RWPE2 (cell line): ENCODE measurements at regions not wholly inside any gene's neighbourhood (a gene's known extent, or its start where the extent isn't known, plus 50 kb on each side); places are given as distances from the start of the nearest gene placed in this dataset.

Experiments
- ATAC-seq: fragments of 200-7000 bp; cut with Tn5 transposase; 3 replicates; pipeline ENCODE4 v1.9.1; 2021; ENCODE audit warnings: low read depth
- DNase-seq: peaks from one replicate; pipeline ENCODE4 v3.0.0-alpha.2; 2020; ENCODE audit warnings: low spot score
- H3K27ac ChIP-seq: fragments of 450-650 bp; 2 replicates; pipeline ENCODE4 v1.5.1; 2017; ENCODE audit warnings: mild to moderate bottlenecking; ENCODE audit not compliant: poor library complexity, severe bottlenecking
- H3K27me3 ChIP-seq: fragments of 250-450 bp; sonication (Bioruptor Pico); 2 replicates; pipeline ENCODE4 v1.5.1; 2021; ENCODE audit warnings: mild to moderate bottlenecking, moderate library complexity; ENCODE audit not compliant: insufficient read depth, poor library complexity, severe bottlenecking
- H3K36me3 ChIP-seq: fragments of 250-450 bp; sonication (Bioruptor Pico); 2 replicates; pipeline ENCODE4 v1.5.1; 2020; ENCODE audit warnings: low read depth, mild to moderate bottlenecking, moderate library complexity
- H3K4me1 ChIP-seq: fragments of 250-450 bp; sonication (Bioruptor Pico); 2 replicates; pipeline ENCODE4 v1.5.1; 2021; ENCODE audit warnings: mild to moderate bottlenecking, moderate library complexity; ENCODE audit not compliant: insufficient read depth, poor library complexity, severe bottlenecking
- H3K4me3 ChIP-seq: fragments of 250-450 bp; sonication (Bioruptor Pico); 2 replicates; pipeline ENCODE4 v1.5.1; 2021; ENCODE audit warnings: mild to moderate bottlenecking, moderate library complexity; ENCODE audit not compliant: severe bottlenecking
- H3K9me3 ChIP-seq: fragments of 250-450 bp; sonication (Bioruptor Pico); 2 replicates; pipeline ENCODE4 v1.5.1; 2021; ENCODE audit warnings: mild to moderate bottlenecking, moderate library complexity; ENCODE audit not compliant: severe bottlenecking
- TF ChIP-seq, protein P1 (sequence below): fragments of 450-650 bp; IDR thresholded peaks from one replicate; pipeline ENCODE4 v1.5.1; 2017; ENCODE audit warnings: mild to moderate bottlenecking, moderate library complexity; ENCODE audit not compliant: poor library complexity, severe bottlenecking

DNA sequence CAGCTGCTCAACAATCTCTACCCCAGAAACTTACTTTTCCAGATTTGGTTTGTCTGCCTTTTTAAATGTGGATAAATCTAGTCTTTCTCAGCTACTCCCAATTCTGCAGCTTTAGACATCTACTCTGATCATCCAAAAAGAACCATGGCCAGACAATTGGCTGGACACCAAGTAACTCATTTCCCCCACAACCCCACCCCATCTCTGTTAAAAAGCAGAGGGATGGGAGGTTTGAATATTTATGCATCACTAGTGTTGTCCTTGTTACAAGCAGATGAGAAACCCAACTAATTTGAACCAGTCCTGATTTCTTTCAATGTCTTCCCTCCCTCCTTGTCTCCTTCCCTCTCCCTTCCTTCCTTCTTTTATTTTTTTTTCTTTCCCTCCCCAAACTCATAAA is 391.9 kb downstream of the GALC start:
- ATAC-seq (no peak), DNase-seq (no peak)
- Histone ChIP-seq H3K4me1 (no peaks in the 10 kb centered on the region), H3K27ac (no peak overlapping the region), H3K27me3 (no peaks in the 10 kb centered on the region), H3K4me3 (no peak overlapping the region), H3K36me3 (no peaks in the 10 kb centered on the region), H3K9me3 (peaks cover 5% of the 10 kb centered on the region)
- TF ChIP-seq, protein P1, sequence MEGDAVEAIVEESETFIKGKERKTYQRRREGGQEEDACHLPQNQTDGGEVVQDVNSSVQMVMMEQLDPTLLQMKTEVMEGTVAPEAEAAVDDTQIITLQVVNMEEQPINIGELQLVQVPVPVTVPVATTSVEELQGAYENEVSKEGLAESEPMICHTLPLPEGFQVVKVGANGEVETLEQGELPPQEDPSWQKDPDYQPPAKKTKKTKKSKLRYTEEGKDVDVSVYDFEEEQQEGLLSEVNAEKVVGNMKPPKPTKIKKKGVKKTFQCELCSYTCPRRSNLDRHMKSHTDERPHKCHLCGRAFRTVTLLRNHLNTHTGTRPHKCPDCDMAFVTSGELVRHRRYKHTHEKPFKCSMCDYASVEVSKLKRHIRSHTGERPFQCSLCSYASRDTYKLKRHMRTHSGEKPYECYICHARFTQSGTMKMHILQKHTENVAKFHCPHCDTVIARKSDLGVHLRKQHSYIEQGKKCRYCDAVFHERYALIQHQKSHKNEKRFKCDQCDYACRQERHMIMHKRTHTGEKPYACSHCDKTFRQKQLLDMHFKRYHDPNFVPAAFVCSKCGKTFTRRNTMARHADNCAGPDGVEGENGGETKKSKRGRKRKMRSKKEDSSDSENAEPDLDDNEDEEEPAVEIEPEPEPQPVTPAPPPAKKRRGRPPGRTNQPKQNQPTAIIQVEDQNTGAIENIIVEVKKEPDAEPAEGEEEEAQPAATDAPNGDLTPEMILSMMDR = no peak

DNA sequence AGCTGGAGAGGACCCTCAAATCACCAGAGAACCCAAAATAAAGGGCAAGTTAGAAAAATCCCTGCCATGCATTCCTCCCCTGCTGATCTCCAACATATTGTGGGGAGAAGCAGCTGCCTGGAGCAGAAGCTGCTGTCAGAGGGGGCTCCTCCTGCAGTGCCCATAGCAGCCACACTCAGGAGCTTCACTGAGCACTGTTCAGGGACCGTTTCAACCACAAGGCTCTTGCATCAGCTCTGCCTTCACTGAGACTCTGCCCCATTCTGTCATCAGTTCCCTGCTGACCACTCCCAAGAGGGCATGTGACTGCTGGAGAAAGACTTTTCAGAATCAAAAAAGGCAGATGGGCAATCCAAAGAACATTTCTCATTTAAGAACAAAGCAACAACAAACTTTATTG is 392.7 kb downstream of the GALC start:
- H3K9me3 ChIP-seq = peaks cover 5% of the 10 kb centered on the region
- no peak overlapping the region for H3K4me3 ChIP-seq
- no peaks in the 10 kb centered on the region for H3K27me3 ChIP-seq
- DNase-seq (no peak), ATAC-seq (0 out of 3 replicates have a peak, but pooled peaks have one; percentile 19)
- no peaks in the 10 kb centered on the region for H3K4me1 ChIP-seq
- no peak overlapping the region for H3K27ac ChIP-seq
- H3K36me3 ChIP-seq = no peaks in the 10 kb centered on the region
- TF ChIP-seq, protein P1 = no peak

DNA sequence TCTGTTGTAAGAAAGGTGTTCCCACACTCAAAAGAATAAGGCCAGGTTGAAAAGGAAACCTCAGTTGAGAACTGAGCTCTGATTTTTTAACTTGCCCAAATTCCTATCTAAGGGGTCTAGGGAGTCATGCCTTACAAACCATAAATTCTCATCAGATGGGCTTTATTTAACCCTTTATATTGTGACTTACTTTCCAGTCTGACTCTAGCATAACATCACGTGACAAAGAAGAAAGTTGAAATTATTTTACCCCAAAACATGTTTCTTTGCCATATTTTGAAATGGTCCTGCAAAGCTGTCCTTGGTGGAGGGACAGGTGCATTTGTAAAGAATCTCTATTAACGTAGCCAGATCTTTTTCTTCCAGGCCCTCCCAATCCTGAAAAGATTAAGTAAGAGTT is 411.7 kb downstream of the GALC start:
- ATAC-seq (no peak), DNase-seq (no peak)
- Histone ChIP-seq H3K4me3 (no peak overlapping the region), H3K9me3 (no peaks in the 10 kb centered on the region), H3K36me3 (no peaks in the 10 kb centered on the region), H3K27ac (no peak overlapping the region), H3K4me1 (no peaks in the 10 kb centered on the region), H3K27me3 (no peaks in the 10 kb centered on the region)
- TF ChIP-seq, protein P1 = no peak

DNA sequence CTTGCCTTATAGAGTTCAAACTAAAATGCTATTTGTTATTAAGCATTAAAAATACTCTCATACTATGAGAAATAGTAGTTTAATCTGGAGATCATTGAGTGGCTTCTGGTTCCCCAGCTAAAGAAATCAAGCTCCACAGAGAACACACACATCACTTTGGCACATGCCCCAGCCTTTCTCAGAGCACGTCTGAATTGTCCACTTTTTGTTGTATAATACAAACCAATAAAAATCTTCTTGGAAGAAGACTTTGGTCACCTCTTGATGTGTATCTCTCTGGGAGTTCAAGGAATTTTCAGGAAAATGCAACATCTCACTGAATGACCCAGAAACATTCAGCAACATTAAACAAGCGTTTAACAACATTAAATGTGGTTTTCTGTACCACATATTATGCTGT is 413.9 kb downstream of the GALC start:
- Histone ChIP-seq H3K4me1 (no peaks in the 10 kb centered on the region), H3K9me3 (no peaks in the 10 kb centered on the region), H3K27ac (no peak overlapping the region), H3K36me3 (no peaks in the 10 kb centered on the region), H3K27me3 (no peaks in the 10 kb centered on the region), H3K4me3 (no peak overlapping the region)
- TF ChIP-seq, protein P1 = no peak
- DNase-seq (no peak), ATAC-seq (no peak)

DNA sequence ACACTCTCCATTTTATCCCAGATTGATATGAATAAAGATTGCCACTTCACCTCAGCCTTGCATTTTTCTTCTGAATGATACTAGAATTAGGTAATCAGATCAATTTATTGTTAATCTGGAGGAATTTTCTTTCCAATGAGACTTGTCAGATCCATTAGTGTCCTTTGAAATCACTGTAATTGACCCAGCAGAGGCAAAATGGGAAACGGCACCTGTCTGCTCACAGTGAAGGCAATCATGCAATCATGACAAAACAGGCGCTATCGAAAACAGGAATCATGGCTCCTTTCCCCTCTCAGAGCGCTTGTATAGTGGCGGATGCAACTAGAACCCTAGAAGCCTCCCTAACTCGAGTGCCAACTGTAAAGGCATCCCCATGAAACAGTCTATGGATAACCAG is 417.6 kb downstream of the GALC start:
- Histone ChIP-seq H3K36me3 (no peaks in the 10 kb centered on the region), H3K9me3 (no peaks in the 10 kb centered on the region), H3K27me3 (no peaks in the 10 kb centered on the region), H3K4me1 (no peaks in the 10 kb centered on the region), H3K27ac (no peak overlapping the region), H3K4me3 (no peak overlapping the region)
- no peak for ATAC-seq
- no peak for DNase-seq
- TF ChIP-seq, protein P1 = no peak
